Progenitor cell of endocrine pancreas (in vitro differentiated cells): ENCODE measurements at regions not wholly inside any gene's neighbourhood (a gene's known extent, or its start where the extent isn't known, plus 50 kb on each side); places are given as distances from the start of the nearest gene placed in this dataset.
A peak's percentile ranks its signal among the peaks of the same experiment; 100 is the strongest.

Source experiments
- DNase-seq: peaks from one replicate; pipeline ENCODE4 v3.0.0; 2021; ENCODE audit warnings: low spot score; ENCODE audit not compliant: unreplicated experiment
- H3K27ac Mint-ChIP-seq: 2 replicates; pipeline ENCODE4 v1.8.0; 2021; ENCODE audit warnings: mild to moderate bottlenecking, moderate library complexity, mixed read lengths
- H3K27me3 Mint-ChIP-seq: 2 replicates; pipeline ENCODE4 v1.8.0; 2021; ENCODE audit warnings: mixed read lengths
- H3K36me3 Mint-ChIP-seq: 2 replicates; pipeline ENCODE4 v1.8.0; 2022; ENCODE audit warnings: mixed read lengths; ENCODE audit not compliant: insufficient read depth
- H3K4me1 Mint-ChIP-seq: 2 replicates; pipeline ENCODE4 v1.8.0; 2021; ENCODE audit warnings: low read depth, mixed read lengths
- H3K4me3 Mint-ChIP-seq: 2 replicates; pipeline ENCODE4 v1.8.0; 2021; ENCODE audit warnings: low read depth, mild to moderate bottlenecking, moderate library complexity, mixed read lengths
- H3K9me3 Mint-ChIP-seq: 2 replicates; pipeline ENCODE4 v1.8.0; 2021; ENCODE audit warnings: low read depth, mixed read lengths
- TF ChIP-seq, protein P1 (sequence below): fragments of 200-600 bp; sonication (generic); IDR thresholded peaks from one replicate; pipeline ENCODE4 v1.5.0; 2021; ENCODE audit warnings: antibody characterized with exemption, mild to moderate bottlenecking; ENCODE audit not compliant: unreplicated experiment

- Mint-ChIP-seq H3K27me3 (no peaks in the 10 kb centered on the region), H3K9me3 (peaks cover 54% of the 10 kb centered on the region), H3K36me3 (peaks cover 3% of the 10 kb centered on the region), H3K27ac (no peak overlapping the region), H3K4me3 (no peak overlapping the region), H3K4me1 (no peaks in the 10 kb centered on the region)
- DNase-seq: no peak
- TF ChIP-seq, protein P1, sequence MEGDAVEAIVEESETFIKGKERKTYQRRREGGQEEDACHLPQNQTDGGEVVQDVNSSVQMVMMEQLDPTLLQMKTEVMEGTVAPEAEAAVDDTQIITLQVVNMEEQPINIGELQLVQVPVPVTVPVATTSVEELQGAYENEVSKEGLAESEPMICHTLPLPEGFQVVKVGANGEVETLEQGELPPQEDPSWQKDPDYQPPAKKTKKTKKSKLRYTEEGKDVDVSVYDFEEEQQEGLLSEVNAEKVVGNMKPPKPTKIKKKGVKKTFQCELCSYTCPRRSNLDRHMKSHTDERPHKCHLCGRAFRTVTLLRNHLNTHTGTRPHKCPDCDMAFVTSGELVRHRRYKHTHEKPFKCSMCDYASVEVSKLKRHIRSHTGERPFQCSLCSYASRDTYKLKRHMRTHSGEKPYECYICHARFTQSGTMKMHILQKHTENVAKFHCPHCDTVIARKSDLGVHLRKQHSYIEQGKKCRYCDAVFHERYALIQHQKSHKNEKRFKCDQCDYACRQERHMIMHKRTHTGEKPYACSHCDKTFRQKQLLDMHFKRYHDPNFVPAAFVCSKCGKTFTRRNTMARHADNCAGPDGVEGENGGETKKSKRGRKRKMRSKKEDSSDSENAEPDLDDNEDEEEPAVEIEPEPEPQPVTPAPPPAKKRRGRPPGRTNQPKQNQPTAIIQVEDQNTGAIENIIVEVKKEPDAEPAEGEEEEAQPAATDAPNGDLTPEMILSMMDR: peak; percentile 58
Measured at GRCh38 chrX:117743469-117744251, 372.9 kb downstream of the KLHL13 start.

GRCh38 chrX:117713411-117713810, 403.2 kb downstream of the KLHL13 start:
- TF ChIP-seq, protein P1: no peak
- Mint-ChIP-seq H3K36me3 (no peaks in the 10 kb centered on the region), H3K4me1 (peaks cover 2% of the 10 kb centered on the region), H3K27ac (no peak overlapping the region), H3K9me3 (peaks cover 20% of the 10 kb centered on the region), H3K4me3 (no peak overlapping the region), H3K27me3 (no peaks in the 10 kb centered on the region)
- DNase-seq: no peak

DNA sequence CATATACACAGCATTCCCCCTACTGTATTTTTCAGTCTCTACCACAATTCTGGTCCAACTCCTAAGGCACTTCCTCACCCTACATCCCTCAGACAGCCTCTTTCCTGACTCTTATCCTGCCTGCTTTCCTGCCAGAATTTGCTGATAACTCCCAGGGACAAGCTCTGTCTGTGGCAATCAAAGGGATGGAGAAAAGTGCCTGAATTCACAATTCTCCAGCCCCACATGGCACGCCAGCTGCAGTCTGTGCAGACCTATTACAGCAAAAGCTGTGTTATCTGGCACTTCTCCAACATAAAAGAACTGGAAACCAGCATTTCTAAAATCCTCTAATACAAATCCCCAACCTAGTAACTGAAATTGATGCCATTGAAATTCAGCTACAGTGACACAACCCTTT, 404.8 kb downstream of the KLHL13 start:
- no peak overlapping the region for H3K27ac Mint-ChIP-seq
- no peak for DNase-seq
- no peaks in the 10 kb centered on the region for H3K4me1 Mint-ChIP-seq
- H3K36me3 Mint-ChIP-seq: no peaks in the 10 kb centered on the region
- no peak overlapping the region for H3K4me3 Mint-ChIP-seq
- H3K9me3 Mint-ChIP-seq: peaks cover 14% of the 10 kb centered on the region
- TF ChIP-seq, protein P1: no peak
- H3K27me3 Mint-ChIP-seq: no peaks in the 10 kb centered on the region

- H3K9me3 Mint-ChIP-seq: peaks cover 15% of the 10 kb centered on the region
- H3K27ac Mint-ChIP-seq: no peak overlapping the region
- H3K4me1 Mint-ChIP-seq: no peaks in the 10 kb centered on the region
- H3K27me3 Mint-ChIP-seq: no peaks in the 10 kb centered on the region
- no peaks in the 10 kb centered on the region for H3K36me3 Mint-ChIP-seq
- no peak for DNase-seq
- H3K4me3 Mint-ChIP-seq: no peak overlapping the region
- TF ChIP-seq, protein P1: no peak
Measured at GRCh38 chrX:117707948-117708743, 408.5 kb downstream of the KLHL13 start.

DNA sequence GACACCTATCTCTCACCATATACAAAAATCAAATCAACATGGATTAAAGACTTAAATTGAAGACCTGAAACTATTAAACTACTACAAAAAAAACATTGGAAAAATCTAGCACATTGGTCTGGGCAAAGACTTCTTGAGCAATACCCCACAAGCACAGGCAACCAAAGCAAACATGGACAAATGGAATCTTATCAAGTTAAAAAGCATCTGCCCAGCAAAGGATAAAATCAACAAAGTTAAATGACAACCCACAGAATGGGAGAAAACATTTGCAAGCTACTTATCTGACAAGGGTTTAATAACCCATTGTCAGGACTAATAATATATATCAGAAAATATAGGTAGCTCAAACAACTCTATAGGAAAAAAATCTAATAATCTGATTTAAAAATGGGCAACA, 415.6 kb downstream of the KLHL13 start:
- Mint-ChIP-seq H3K4me1 (no peaks in the 10 kb centered on the region), H3K4me3 (no peak overlapping the region), H3K27me3 (no peaks in the 10 kb centered on the region), H3K9me3 (peaks cover 42% of the 10 kb centered on the region), H3K36me3 (no peaks in the 10 kb centered on the region), H3K27ac (no peak overlapping the region)
- DNase-seq: no peak
- TF ChIP-seq, protein P1: no peak
